CD14-positive monocyte (primary cell): ENCODE measurements at regions not wholly inside any gene's neighbourhood (a gene's known extent, or its start where the extent isn't known, plus 50 kb on each side); places are given as distances from the start of the nearest gene placed in this dataset. TPM values are rescaled to one million over a fixed set of nuclear protein-coding genes. Genes with fewer than 3 reads are reported as not detected.

ENCODE experiments used
- DNase-seq, 3 donors: peaks; one replicate each; pipeline ENCODE4 v3.0.0-alpha.2; 2011 to 2022
- H2AFZ ChIP-seq: 2 replicates; pipeline ENCODE4 v1.6.0; 2012; ENCODE audit warnings: mild to moderate bottlenecking, low read depth, low read length, inconsistent platforms; ENCODE audit not compliant: insufficient read depth, poor library complexity, severe bottlenecking
- H3K27ac ChIP-seq, 2 donors: 1 replicate in 1 of 2; 2 replicates in 1 of 2; pipeline ENCODE4 v1.5.1; 2012 to 2013; ENCODE audit warnings: low read length in 2 of 2, control low read depth in 1 of 2, inconsistent platforms in 1 of 2, low read depth in 1 of 2, mild to moderate bottlenecking in 1 of 2
- H3K27me3 ChIP-seq, 2 donors: one replicate each; pipeline versions ENCODE4 v1.6.0 to v1.6.1; 2011 to 2013; ENCODE audit warnings: low read length in 2 of 2; ENCODE audit not compliant: control insufficient read depth in 2 of 2, insufficient read depth in 2 of 2
- H3K36me3 ChIP-seq, 2 donors: replicated peaks in 1 of 2; 1 replicate in 1 of 2; 2 replicates in 1 of 2; pipeline versions ENCODE4 v1.5.1 to v1.6.1; 2012 to 2013; ENCODE audit warnings: low read length in 2 of 2, control low read depth in 1 of 2, inconsistent platforms in 1 of 2, mild to moderate bottlenecking in 1 of 2; ENCODE audit not compliant: insufficient read depth in 2 of 2, control insufficient read depth in 1 of 2
- H3K4me1 ChIP-seq, 2 donors: 1 replicate in 1 of 2; 2 replicates in 1 of 2; pipeline versions ENCODE4 v1.5.1 to v1.6.1; 2012 to 2013; ENCODE audit warnings: low read length in 2 of 2, control low read depth in 1 of 2, inconsistent platforms in 1 of 2, mild to moderate bottlenecking in 1 of 2, moderate library complexity in 1 of 2; ENCODE audit not compliant: insufficient read depth in 2 of 2, control insufficient read depth in 1 of 2
- H3K4me2 ChIP-seq: replicated peaks from 2 replicates; pipeline ENCODE3; 2012; ENCODE audit warnings: low read length, moderate library complexity, mild to moderate bottlenecking; ENCODE audit not compliant: poor library complexity, severe bottlenecking; ENCODE audit errors: extremely low read depth
- H3K4me3 ChIP-seq, 3 experiments: fragments of 200-600 bp in 1 of 3; sonication (generic) in 1 of 3; replicated peaks in 1 of 3; 1 replicate in 2 of 3; 2 replicates in 1 of 3; pipeline ENCODE4 v1.5.1; 2011 to 2013; ENCODE audit warnings: low read length in 3 of 3, mild to moderate bottlenecking in 3 of 3, control low read depth in 2 of 3, low read depth in 2 of 3, inconsistent platforms in 1 of 3, moderate library complexity in 1 of 3
- H3K79me2 ChIP-seq: 2 replicates; pipeline ENCODE4 v1.6.0; 2012; ENCODE audit warnings: mild to moderate bottlenecking, control low read depth, inconsistent platforms, low read length, moderate library complexity; ENCODE audit not compliant: insufficient read depth
- H3K9ac ChIP-seq: 2 replicates; pipeline ENCODE4 v1.6.0; 2017; ENCODE audit warnings: low read length, mild to moderate bottlenecking; ENCODE audit not compliant: insufficient read depth, poor library complexity, severe bottlenecking
- H3K9me3 ChIP-seq, 2 donors: replicated peaks in 1 of 2; 1 replicate in 1 of 2; 2 replicates in 1 of 2; pipeline versions ENCODE4 v1.5.1 to v1.6.1; 2012 to 2013; ENCODE audit warnings: low read length in 2 of 2, control low read depth in 1 of 2; ENCODE audit not compliant: control insufficient read depth in 1 of 2, insufficient read depth in 1 of 2
- H4K20me1 ChIP-seq: 2 replicates; pipeline ENCODE4 v1.6.0; 2012; ENCODE audit warnings: mild to moderate bottlenecking, low read length, control low read depth, moderate library complexity; ENCODE audit not compliant: insufficient read depth
- H3K27ac Mint-ChIP-seq, 7 donors: one replicate each; pipeline ENCODE4 v1.8.0; 2020; ENCODE audit warnings: mild to moderate bottlenecking in 7 of 7, mixed read lengths in 7 of 7, moderate library complexity in 6 of 7, inconsistent platforms in 2 of 7
- H3K27me3 Mint-ChIP-seq, 3 donors: one replicate each; pipeline ENCODE4 v1.8.0; 2021 to 2022; ENCODE audit warnings: low read depth in 3 of 3, mild to moderate bottlenecking in 3 of 3, mixed read lengths in 3 of 3, moderate library complexity in 3 of 3, inconsistent platforms in 1 of 3
- H3K36me3 Mint-ChIP-seq, 2 donors: one replicate each; pipeline ENCODE4 v1.8.0; 2020; ENCODE audit warnings: mixed read lengths in 2 of 2, inconsistent platforms in 1 of 2, mild to moderate bottlenecking in 1 of 2
- H3K4me1 Mint-ChIP-seq: one replicate; pipeline ENCODE4 v1.8.0; 2020; ENCODE audit warnings: mild to moderate bottlenecking, mixed read lengths
- H3K4me3 Mint-ChIP-seq, 2 donors: one replicate each; pipeline ENCODE4 v1.8.0; 2020; ENCODE audit warnings: mild to moderate bottlenecking in 2 of 2, mixed read lengths in 2 of 2, moderate library complexity in 1 of 2
- H3K9me3 Mint-ChIP-seq, 7 donors: one replicate each; pipeline ENCODE4 v1.8.0; 2020 to 2022; ENCODE audit warnings: mixed read lengths in 7 of 7, mild to moderate bottlenecking in 6 of 7, moderate library complexity in 6 of 7, inconsistent platforms in 2 of 7
- WGBS: methylation state at CpG from one replicate; pipeline ENCODE4 v1.1.5; 2013; ENCODE audit warnings: missing lambda C conversion rate; ENCODE audit not compliant: insufficient coverage; 5-methylcytosine and 5-hydroxymethylcytosine counted together
- intact Hi-C, 2 donors: fragments of 100-400 bp; cut with micrococcal nuclease; formaldehyde crosslinking; loops; one replicate each; pipeline versions ENCODE4 v1.15.0 to v1.15.1; 2023
- small RNA-seq: library from RNA; depleted of rRNA; stranded (forward); fragments of <200 nt; gene quantifications from one replicate; pipeline ENCODE3, GENCODE V24; 2012; ENCODE audit warnings: low read depth; ENCODE audit not compliant: insufficient read length
- TF ChIP-seq, protein P1 (sequence below): fragments of 200-600 bp; IDR thresholded peaks from one replicate; pipeline ENCODE4 v1.8.0; 2022; ENCODE audit warnings: antibody characterized with exemption, mild to moderate bottlenecking

DNA sequence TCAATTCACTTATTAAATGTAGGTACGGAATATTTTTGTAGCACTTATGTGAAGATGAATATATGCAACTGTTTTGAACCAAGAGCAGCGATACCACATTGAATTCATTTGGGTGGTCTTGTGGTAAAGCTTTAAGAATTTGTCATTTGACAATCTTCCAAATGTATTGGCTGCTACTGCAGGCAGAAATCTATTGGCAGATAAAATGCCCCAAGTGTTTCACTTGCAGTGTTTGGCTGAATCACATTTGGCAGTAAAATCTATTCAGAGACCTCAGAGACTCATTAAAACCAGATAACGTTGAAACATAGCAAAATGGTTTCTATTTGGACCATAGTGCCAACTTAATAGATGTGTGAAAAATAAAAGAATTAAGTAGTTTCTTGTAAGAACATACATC, 303.4 kb downstream of the FGF13 start:
- no peak for DNase-seq
- Mint-ChIP-seq H3K4me1 (no peaks in the 10 kb centered on the region), H3K27me3 (no peaks in the 10 kb centered on the region), H3K4me3 (no peak overlapping the region), H3K9me3 (peaks cover 0 to 5% (median 2%) of the 10 kb centered on the region in 7 donors), H3K27ac (no peak overlapping the region), H3K36me3 (no peaks in the 10 kb centered on the region)
- Histone ChIP-seq H3K36me3 (no peaks in the 10 kb centered on the region), H3K9ac (no peak overlapping the region), H3K27me3 (no peaks in the 10 kb centered on the region), H3K27ac (no peak overlapping the region), H3K79me2 (no peaks in the 10 kb centered on the region), H3K4me3 (no peak overlapping the region), H3K4me2 (no peak overlapping the region), H3K9me3 (peaks cover 0 to 7% of the 10 kb centered on the region in 2 donors), H3K4me1 (no peaks in the 10 kb centered on the region), H2AFZ (no peak overlapping the region), H4K20me1 (no peaks in the 10 kb centered on the region)
- WGBS: no CpG with 5 or more reads among the region's 3 CpGs
- intact Hi-C loops: no loop called here
- TF ChIP-seq, protein P1, sequence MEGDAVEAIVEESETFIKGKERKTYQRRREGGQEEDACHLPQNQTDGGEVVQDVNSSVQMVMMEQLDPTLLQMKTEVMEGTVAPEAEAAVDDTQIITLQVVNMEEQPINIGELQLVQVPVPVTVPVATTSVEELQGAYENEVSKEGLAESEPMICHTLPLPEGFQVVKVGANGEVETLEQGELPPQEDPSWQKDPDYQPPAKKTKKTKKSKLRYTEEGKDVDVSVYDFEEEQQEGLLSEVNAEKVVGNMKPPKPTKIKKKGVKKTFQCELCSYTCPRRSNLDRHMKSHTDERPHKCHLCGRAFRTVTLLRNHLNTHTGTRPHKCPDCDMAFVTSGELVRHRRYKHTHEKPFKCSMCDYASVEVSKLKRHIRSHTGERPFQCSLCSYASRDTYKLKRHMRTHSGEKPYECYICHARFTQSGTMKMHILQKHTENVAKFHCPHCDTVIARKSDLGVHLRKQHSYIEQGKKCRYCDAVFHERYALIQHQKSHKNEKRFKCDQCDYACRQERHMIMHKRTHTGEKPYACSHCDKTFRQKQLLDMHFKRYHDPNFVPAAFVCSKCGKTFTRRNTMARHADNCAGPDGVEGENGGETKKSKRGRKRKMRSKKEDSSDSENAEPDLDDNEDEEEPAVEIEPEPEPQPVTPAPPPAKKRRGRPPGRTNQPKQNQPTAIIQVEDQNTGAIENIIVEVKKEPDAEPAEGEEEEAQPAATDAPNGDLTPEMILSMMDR: no peak

DNA sequence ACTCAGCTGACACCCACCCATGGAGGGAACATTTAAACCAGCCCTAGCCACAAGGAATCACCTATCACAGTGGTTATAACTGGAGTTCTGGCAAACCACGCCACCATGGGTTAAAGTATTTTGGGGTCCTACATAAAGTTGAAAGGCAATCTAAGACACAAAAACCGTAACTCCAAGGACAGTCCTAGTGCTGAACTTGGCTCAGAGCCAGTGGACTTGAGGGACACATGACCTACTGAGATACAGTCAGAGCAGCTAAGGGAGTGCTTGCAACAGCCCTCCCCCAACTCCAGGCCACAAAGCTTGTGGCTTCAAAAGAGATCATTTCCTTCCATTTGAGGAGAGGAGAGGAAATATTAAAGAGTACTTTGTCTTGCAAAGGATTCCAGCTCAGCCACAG, 300.5 kb downstream of the FGF13 start:
- H3K79me2 ChIP-seq: no peaks in the 10 kb centered on the region
- H3K36me3 Mint-ChIP-seq: no peaks in the 10 kb centered on the region
- H2AFZ ChIP-seq: no peak overlapping the region
- no peaks in the 10 kb centered on the region for H3K4me1 ChIP-seq
- H3K4me3 Mint-ChIP-seq: no peak overlapping the region
- intact Hi-C loops: no loop called here
- H3K4me1 Mint-ChIP-seq: no peaks in the 10 kb centered on the region
- no peak overlapping the region for H3K9ac ChIP-seq
- no peaks in the 10 kb centered on the region for H3K27me3 ChIP-seq
- no peaks in the 10 kb centered on the region for H4K20me1 ChIP-seq
- no peak overlapping the region for H3K4me3 ChIP-seq
- TF ChIP-seq, protein P1: no peak
- no CpG with 5 or more reads among the region's 2 CpGs for WGBS
- H3K9me3 Mint-ChIP-seq: peaks cover 0 to 5% (median 2%) of the 10 kb centered on the region in 7 donors
- H3K27ac Mint-ChIP-seq: no peak overlapping the region
- no peak for DNase-seq
- no peaks in the 10 kb centered on the region for H3K36me3 ChIP-seq
- H3K27me3 Mint-ChIP-seq: no peaks in the 10 kb centered on the region
- H3K27ac ChIP-seq: no peak overlapping the region
- H3K9me3 ChIP-seq: peaks cover 0 to 7% of the 10 kb centered on the region in 2 donors
- H3K4me2 ChIP-seq: no peak overlapping the region

Small RNAs in the stretch of these regions (small RNA-seq; reads per million reads assigned to genes)
- gene RN7SKP31: not detected
- gene RNU6-985P: not detected
